ENCODE measurements at regions not wholly inside any gene's neighbourhood (a gene's known extent, or its start where the extent isn't known, plus 50 kb on each side); places are given as distances from the start of the nearest gene placed in this dataset.
"Not testable (repeated sequence)": the region's sequence is repeated elsewhere in the genome, so short reads cannot be mapped to it uniquely, and the experiment has no call there.

- DNase-seq (ENCODE audit: low read depth), result no peak
These were observed 165.9 kb upstream of the ARHGAP5 start for GRCh38 chr14:31911160-31911559.

DNA sequence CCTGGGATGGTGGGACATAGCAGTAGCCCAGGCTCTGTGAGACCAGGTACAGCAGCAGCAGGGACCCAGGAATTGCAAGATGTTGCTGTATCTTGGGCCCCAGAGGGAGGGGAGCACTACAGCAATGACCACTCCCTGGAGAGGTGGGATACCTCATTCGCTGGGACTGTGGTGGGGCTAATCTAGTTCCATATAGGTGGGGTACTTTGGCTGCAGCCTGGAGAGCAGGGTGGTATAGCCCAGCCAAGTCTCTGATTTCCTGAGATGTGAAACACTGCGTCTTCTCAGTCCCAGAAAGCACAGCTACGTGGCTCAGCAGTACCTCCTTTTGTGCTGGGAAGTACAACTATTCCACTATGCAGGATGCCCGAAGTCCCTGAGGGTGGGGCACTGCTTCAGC is 163.7 kb upstream of the ARHGAP5 start:
- no peak for DNase-seq (ENCODE audit: low read depth)

DNA sequence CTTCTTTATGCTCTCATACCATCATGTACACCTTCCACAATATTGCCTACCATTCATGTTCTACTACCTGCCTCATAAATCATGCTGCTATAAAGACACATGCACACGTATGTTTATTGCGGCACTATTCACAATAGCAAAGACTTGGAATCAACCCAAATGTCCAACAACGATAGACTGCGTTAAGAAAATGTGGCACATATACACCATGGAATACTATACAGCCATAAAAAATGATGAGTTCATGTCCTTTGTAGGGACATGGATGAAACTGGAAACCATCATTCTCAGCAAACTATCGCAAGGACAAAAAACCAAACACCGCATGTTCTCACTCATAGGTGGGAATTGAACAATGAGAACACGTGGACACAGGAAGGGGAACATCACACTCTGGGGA is 158.8 kb upstream of the ARHGAP5 start:
- not testable (repeated sequence) for DNase-seq (ENCODE audit: low read depth)

DNA sequence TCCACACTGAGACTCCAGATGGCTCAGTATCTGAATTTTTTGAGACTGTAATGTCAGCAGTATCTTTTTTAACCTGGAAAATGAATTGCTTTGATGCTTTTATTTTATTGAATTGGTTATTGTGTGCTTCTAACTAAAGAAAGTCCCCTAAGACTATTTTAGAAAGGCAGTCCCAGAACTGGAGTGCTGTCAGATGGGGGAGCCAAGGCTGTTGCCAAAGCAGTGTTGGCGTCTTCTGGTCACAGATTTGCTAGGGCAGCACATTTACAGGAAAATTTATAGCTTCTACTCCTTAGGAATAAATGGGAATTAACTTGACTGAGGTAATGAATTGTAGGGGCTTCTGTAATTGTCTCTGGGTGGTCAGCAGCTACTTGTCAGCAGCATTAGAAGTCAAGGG is 157.1 kb upstream of the ARHGAP5 start:
- DNase-seq (ENCODE audit: low read depth), result no peak

DNA sequence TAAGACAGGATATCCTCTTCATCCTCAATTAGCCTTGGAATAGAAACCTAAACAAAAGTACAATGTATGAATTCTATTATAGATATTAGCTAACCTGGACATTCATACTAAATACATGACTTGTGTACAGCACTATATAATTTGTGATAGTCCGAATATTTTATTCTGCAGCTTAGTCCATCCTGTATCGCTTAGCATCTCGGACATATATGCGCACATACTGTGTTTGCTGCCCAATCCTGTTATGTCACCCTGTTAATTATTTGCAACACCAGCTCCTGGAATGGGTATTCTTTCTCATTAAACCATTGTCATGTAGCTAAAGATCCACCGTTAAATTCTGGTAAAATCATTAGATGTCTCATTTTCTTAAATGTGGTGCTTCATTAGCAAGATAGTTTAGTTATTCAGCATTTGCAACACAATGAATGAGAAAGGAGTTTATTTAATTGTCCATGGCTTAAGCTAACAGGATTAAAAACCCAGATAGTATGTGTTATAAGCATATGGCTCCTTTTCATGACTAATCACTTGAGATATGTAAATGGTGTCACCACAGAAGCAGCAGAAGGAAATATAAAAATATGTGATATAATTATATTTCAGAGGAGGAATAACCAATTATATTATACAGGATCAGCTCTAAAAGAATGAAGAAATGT is 156.0 kb upstream of the ARHGAP5 start:
- DNase-seq (ENCODE audit: low read depth), result no peak

GRCh38 chr14:31921721-31922120 is 155.4 kb upstream of the ARHGAP5 start:
- DNase-seq (ENCODE audit: low read depth), result no peak

DNA sequence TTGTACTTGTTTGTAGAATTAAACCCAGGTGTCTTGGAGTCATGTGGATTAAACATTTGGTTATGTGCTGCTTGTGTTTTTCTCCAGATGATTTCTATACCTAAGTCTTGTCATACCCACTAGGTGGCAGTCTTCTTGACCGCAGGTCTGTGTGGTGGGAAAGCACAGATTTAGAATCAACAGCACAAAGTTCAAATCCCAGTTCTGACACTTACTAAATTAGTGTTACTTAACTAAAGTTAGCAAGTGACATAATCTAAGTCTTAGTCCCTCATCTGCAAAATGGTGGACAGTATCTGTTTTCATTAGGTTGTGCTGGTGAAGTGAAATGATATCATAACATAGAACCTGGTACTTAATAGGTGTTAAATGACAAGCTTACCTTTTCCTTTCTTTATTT is 151.0 kb upstream of the ARHGAP5 start:
- DNase-seq (ENCODE audit: low read depth), result peak; percentile 55

DNA sequence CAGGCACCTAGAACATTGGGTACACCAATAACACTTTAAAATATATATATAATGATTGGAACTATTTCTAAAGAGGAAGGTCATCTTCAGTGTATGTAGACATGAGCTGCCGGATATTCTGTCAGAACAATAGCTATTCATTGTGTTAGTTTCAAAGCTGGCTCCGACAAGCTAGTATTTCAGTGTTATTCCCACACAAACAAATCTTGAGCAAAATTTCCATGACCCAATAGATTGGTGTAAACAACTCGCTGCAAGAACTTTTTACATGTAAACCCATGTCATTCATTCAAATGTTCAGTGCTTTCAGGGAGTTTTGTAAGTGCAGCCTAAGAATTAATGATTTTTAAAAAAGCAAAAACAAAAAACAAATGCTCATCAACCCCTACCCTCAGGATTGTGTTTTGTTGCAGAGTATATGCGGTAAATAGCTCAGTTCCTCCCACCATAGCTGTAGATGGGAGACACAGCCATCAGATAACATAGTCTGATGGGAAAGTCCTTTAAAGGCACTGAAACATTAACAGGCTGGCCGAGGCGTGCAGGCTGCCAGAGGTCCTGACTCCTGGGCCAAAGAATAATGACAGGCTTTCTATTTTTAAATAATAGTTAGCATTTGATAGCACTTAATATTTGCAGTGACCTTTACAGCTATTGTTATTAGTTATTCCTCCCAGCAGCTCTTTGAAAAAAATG is 150.3 kb upstream of the ARHGAP5 start:
- no peak for DNase-seq (ENCODE audit: low read depth)

- DNase-seq (ENCODE audit: low read depth), result peak; percentile 96
These were observed 149.7 kb upstream of the ARHGAP5 start for GRCh38 chr14:31927348-31927832.

- no peak for DNase-seq (ENCODE audit: low read depth)
These were observed 147.0 kb upstream of the ARHGAP5 start for GRCh38 chr14:31930070-31930469.

GRCh38 chr14:31930493-31931240 is 146.4 kb upstream of the ARHGAP5 start:
- peak; percentile 19 for DNase-seq (ENCODE audit: low read depth)

GRCh38 chr14:31932675-31933074 is 144.4 kb upstream of the ARHGAP5 start:
- DNase-seq (ENCODE audit: low read depth), result no peak

- peak; percentile 76 for DNase-seq (ENCODE audit: low read depth)
These were observed 143.4 kb upstream of the ARHGAP5 start for GRCh38 chr14:31933716-31934115.

DNA sequence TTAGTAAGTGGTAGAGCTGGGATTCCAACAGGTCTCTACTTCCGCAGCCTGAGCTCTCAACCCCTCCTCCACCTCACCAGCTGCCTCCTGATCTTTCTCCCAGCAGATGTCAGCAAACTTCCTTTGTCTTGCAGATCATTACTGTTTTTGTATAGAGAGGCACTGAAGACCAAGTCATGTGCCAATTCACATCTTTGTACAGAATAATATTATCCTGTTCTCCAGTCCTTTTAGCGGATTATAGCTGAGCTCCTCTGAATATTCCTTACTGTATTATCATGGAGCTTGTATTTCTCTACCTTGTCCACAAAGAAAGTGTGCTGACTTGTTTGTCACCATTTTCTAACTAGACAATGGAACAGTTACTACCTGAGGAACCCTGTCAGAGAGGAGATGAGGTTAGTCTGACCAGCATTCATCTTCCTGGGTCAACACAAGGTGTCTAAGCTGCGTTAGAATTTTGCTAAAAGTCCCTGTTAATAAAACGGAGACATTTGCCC is 142.3 kb upstream of the ARHGAP5 start:
- DNase-seq (ENCODE audit: low read depth), result peak; percentile 77

DNA sequence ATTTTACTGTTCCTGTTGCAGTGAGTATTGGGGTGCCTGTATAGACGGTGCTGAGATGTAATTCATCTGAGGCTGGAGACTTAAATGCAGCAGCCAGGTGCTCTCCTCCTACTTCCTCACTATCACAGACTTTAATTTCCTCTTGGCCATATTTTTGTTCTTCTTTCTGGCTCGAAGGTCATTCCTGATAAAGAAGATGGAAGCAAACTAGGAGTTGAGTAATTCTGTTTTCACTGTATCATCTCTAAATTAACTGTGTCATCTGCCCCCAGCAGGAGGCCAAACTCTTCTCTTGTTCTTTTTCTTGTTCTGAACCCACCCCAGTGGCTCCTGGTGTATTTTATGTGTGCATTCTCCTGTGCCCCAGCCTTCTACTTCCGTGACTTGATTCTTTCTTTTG is 141.7 kb upstream of the ARHGAP5 start:
- no peak for DNase-seq (ENCODE audit: low read depth)

DNA sequence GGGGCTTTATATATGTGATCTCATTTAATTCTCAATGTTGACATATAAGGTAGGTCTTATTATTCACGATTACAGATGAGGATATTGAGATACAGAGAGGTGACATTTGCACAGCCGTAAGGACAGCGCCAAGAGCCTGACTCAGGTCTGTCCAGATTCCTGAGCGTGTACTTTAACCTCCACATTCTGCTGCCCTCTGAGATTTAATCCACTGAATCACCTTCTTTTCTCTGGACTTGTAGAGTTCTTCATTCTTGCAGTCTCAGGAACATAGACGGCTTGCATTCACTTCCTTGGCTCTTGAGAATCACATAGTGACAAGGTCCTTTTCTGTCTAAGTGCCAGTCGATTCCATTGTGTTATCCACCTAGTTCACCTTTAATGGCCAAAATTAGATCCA is 141.0 kb upstream of the ARHGAP5 start:
- DNase-seq (ENCODE audit: low read depth), result no peak

DNA sequence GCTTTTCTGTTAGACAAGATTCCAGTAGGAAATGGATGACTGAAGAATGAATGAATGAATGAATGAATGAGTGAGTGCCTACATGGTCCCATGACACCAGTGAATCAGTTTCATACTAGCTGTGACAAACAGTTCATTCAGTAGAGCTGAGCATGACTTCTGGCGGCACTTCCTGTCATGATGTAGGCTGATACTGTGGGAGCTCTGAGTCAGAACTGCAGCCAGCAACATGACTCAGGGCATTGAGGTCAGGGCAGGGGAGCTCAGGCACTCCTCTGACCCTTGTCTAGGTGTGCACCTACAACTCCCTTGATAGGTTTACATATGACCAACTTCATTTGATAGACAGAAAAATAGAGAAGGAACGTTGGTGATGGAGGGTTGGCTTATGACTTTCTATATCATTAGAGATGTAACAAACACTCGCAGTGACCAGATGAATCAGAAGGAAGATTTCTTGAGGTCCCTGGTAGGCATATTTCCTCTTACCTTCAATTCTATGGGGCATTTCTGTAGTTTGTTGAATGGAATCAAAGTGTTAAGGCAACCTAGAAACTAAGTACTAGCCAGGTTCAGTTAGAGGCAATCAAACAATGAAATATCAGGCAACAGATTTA is 139.3 kb upstream of the ARHGAP5 start:
- DNase-seq (ENCODE audit: low read depth), result peak; percentile 98

GRCh38 chr14:31939934-31940333 is 137.2 kb upstream of the ARHGAP5 start:
- DNase-seq (ENCODE audit: low read depth), result no peak

- no peak for DNase-seq (ENCODE audit: low read depth)
These were observed 135.6 kb upstream of the ARHGAP5 start for GRCh38 chr14:31941487-31941886.

GRCh38 chr14:31942166-31942841 is 134.8 kb upstream of the ARHGAP5 start:
- no peak for DNase-seq (ENCODE audit: low read depth)

- DNase-seq (ENCODE audit: low read depth), result no peak
These were observed 133.8 kb upstream of the ARHGAP5 start for GRCh38 chr14:31943217-31943799.

All from HT1080 (cell line).